Activated CD4-positive, alpha-beta T cell treated with anti-CD3 and anti-CD28 coated beads for 48 hours (primary cell): ENCODE measurements at regions not wholly inside any gene's neighbourhood (a gene's known extent, or its start where the extent isn't known, plus 50 kb on each side); places are given as distances from the start of the nearest gene placed in this dataset.
"Not testable (repeated sequence)": the region's sequence is repeated elsewhere in the genome, so short reads cannot be mapped to it uniquely, and the experiment has no call there.

Experiments
- DNase-seq: peaks from one replicate; pipeline ENCODE4 v3.0.0-alpha.2; 2020

DNA sequence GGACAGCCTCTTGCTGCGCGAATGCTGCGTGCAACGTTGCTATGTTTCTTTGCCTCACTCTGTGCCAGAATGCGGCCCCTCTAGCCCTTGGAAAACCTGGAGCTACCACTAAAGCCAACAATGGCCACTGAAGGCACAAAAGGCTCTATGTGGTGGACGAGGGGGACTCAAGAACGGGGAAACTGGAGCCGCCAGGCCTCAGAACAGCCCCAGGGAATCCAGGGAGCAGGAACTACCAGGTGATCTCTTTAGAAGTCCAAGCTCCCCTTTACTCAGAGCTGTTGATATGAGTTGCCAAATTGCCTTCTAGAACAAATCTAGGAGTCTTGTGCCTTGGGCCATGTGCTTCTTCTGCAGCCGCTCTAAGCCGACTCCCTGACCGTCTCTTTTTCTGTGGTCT is 113.8 kb upstream of the ERRFI1 start:
- DNase-seq, result no peak

DNA sequence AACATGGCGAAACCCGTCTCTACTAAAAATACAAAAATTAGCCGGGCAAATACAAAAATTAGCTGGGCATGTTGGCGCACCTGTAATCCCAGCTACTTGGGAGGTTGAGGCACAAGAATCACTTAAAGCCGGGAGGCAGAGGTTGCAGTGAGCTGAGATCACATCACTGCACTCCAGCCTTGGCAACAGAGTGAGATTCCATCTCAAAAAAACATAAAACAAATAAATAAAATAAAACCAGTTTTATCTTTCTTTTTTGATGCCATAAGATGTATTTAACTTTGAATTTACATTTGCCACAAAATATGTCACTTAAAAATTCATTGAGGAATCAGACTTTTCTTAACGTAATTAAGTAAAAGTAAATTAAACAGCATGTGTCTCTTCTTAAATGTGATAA is 113.3 kb upstream of the ERRFI1 start:
- DNase-seq, result no peak

- DNase-seq, result no peak
Measured at GRCh38 chr1:8138673-8139072, 112.6 kb upstream of the ERRFI1 start.

GRCh38 chr1:8137481-8138244 is 111.6 kb upstream of the ERRFI1 start:
- DNase-seq, result no peak

- DNase-seq, result no peak
Measured at GRCh38 chr1:8136766-8137165, 110.7 kb upstream of the ERRFI1 start.

GRCh38 chr1:8135250-8135649 is 109.1 kb upstream of the ERRFI1 start:
- DNase-seq, result no peak

DNA sequence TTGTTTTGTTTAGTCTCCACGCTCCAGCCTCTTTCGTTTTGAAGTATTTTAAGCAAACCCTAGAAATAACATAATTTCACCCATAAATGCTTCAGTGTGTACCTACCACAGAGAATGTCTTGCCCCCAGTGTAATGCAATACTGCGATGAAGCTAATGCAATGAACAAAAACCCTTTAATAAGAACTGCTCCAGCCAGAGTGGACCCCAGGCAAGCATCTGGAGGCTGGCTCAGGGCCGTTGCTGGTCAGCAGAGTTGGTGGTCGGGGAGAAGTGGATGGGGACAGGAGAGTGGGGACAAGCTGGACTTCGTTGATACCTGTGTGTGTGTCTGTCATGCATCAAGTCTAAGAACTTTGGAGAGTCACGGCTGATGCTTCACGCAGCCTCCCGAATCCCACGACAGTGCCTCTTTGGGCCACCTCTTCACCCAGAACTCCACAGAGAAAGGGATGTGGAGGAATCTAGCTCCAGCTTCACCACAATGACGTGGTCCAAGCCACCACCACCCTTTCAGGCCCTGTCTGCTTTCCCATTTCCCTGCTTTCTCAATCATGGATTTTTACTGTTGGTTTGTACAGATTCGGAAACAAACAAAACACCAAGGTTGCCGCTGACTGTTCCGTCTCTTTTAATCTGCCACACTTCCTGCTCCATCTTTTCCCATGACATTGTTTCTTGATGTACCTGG is 108.6 kb upstream of the ERRFI1 start:
- DNase-seq, result no peak

GRCh38 chr1:8133657-8134430 is 107.7 kb upstream of the ERRFI1 start:
- no peak for DNase-seq

DNA sequence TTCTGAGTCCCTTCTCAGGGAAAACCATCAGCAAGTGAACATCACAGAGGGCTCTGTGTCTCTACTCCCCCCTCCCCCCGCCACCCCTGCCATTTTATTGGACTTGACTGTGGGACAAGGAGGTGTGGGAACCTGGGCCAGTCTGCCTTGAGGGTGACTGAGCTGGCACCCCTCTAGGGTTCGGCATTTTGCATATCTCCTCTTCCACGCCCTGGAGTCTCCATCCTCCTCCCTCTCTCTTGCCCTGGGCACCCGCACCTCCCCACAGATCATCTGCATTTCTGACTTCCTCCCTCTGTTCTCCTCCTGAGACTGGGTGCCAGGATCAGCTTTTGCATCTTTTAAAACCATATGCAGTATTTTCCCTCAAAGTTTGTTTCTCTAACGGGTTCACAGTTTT is 107.1 kb upstream of the ERRFI1 start:
- DNase-seq, result no peak

DNA sequence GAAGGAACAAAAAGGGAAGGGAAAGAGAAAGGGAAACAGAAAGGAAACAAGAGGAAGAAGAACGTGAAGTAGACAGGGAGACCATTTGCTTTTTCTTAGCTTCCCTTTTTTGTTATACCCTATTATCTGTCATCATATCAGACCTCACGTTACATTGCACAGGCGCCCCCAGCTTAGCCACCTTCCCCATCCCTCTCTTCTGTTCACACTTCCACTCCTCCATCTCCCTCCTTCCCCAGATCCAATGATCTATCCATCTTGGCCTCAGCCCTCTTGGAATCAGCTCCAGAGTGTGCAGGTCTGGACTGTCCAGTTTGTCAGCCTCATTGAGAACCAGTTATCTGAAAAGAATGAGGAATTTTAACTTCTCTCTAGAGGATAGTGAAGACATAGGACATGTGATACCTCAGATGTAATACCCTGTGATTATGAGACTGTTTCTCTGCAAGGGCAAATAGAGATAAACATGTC is 101.1 kb upstream of the ERRFI1 start:
- DNase-seq, result no peak

- no peak for DNase-seq
Measured at GRCh38 chr1:8122477-8123407, 96.6 kb upstream of the ERRFI1 start.

GRCh38 chr1:8122160-8122476 is 96.0 kb upstream of the ERRFI1 start:
- no peak for DNase-seq

DNA sequence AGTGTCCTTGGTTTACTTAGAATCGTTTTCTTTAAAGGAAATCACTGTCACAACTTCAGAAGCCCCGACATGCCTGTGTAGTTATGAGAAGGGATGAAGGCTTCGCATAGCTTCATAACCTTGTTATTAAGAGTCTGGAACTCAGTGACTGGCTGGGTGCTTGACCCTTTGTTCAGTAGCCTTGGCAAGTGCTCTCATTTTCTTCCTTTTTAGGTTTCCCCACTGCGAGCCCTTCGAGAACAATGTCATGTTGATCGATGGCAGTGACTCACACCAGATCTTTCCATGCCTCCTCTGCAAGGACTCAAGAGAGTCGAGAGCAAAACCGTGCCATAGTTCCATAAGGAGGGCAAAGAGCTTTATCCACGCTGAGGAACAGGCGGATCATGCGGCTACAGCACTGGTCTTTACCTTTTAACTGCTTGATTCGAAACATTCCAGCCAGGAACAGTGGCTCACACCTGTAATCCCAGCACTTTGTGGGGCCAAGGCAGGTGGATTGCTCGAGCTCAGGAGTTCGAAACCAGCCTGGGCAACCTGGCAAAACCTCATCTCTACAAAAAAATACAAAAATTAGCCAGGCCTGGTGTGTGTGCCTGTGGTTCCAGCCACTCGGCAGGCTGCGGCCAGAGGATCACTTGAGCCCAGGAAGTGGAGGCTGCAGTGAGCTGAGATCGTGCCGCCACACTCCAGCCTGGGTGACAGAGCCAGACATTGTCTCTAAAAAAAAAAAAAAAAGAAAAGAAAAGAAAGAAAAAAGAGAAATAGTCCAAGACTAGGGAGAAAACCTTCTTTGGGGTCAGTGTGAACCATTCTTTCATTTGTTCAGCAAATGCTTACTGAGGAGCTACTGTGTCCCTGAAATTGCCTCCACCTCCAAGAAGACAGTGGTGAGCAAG is 95.4 kb upstream of the ERRFI1 start:
- DNase-seq, result no peak

DNA sequence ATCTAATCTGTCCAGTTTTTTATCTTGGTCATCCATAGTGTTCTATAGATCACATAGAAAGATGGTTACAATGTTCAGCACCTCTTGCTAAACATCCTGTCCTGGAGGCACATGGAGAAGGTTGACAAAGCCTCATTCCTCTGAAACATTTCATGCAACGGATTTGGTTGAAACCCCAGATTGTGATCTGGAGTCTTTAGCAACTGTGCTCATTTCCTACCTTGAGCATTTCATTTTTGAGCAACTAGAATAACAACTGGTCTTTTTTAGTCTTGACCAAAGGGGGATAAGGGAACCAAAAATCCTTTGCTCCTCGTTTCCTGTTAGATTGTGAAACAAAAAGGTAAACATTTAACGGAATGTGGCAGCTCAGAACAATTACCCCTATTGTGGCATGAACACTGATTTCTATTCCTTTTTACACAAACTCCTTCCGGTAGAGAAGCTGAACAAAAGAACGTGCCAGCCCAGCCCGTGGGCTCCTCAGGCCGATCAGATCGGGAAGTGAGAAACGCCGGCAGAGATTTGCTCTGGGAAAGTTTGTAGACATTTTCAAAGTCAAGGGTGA is 94.7 kb upstream of the ERRFI1 start:
- no peak for DNase-seq

GRCh38 chr1:8118736-8119135 is 92.6 kb upstream of the ERRFI1 start:
- DNase-seq, result not testable (repeated sequence)

DNA sequence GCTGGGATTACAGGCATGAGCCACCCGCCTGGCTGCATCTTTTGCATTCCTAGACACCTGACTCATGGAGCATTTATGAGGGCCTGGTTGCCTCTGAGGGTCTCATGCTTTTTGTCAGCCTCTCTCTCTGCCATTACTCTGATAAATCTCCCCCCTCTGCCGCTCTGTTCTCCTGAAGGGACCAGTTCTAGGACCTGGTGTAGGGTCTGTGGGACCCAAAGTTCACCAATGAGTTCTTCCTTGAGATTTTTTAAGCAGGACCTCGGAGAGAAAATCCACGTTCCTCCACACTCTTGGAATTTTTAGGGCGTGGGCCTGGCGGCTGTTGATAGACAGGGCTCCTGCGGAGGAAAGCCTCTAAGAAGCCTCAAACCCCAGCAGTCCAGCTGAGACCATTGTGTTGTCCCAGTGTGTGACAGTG is 91.9 kb upstream of the ERRFI1 start:
- no peak for DNase-seq

- no peak for DNase-seq
Measured at GRCh38 chr1:8116894-8117264, 90.8 kb upstream of the ERRFI1 start.

GRCh38 chr1:8115769-8116167 is 89.7 kb upstream of the ERRFI1 start:
- DNase-seq, result no peak

GRCh38 chr1:8115031-8115768 is 89.1 kb upstream of the ERRFI1 start:
- DNase-seq, result no peak
